Activated CD8-positive, alpha-beta memory T cell treated with anti-CD3 and anti-CD28 coated beads for 4 hours (primary cell): ENCODE measurements at regions not wholly inside any gene's neighbourhood (a gene's known extent, or its start where the extent isn't known, plus 50 kb on each side); places are given as distances from the start of the nearest gene placed in this dataset.
"Not testable (repeated sequence)": the region's sequence is repeated elsewhere in the genome, so short reads cannot be mapped to it uniquely, and the experiment has no call there.

Experiments
- DNase-seq, 2 donors: peaks; one replicate each; pipeline ENCODE4 v3.0.0-alpha.2; 2020; ENCODE audit warnings: low read depth in 2 of 2

DNA sequence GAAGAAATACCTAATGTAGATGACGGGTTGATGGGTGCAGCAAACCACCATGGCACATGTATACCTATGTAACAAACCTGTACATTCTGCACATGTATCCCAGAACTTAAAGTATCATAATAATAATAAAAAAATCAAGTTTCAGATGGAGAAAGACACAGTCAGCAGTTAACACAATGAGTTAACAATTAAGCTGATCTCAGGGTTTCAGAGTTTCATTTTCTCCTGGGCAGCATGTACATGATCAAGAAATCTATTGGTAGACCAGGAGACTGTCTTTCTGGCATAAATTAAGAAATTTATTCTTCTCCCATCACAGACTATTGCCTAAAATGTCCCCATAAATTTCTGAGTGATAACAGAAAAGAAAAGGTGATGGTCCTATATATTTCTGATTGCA is 155.3 kb downstream of the RAD51AP2 start:
- DNase-seq, result no peak

DNA sequence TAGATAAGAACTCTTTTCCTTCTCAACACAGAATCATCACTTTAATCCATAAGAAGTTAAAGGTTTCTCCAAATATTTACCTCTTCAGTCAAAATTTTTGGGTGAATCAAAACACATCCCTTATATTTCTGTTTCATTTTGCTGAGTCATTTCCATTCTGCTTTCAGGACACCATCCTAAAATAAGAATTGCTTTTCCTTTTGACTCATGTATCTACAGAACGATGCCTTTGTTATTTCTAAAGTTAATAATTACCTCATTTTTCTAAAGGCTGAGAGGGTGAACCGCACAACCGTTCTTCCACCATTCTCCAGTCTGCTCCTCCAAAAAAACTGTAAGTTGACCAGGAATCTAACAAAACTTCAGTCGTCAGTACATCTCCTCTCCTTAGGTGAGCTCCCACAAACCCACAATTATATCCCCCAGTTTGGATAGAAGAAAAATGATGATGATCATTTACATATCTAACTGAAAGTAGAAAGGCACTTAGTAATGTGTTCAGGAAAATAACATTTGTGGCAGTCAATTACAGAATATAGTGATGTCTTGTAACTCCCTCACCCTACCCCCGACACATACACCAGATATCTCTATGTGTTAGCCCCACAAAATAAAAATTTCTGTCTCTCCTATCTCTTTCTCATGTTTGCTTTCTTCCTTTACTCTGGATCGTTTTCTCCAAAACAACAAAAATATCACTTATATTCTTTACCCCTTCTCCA is 162.5 kb downstream of the RAD51AP2 start:
- no peak for DNase-seq

DNA sequence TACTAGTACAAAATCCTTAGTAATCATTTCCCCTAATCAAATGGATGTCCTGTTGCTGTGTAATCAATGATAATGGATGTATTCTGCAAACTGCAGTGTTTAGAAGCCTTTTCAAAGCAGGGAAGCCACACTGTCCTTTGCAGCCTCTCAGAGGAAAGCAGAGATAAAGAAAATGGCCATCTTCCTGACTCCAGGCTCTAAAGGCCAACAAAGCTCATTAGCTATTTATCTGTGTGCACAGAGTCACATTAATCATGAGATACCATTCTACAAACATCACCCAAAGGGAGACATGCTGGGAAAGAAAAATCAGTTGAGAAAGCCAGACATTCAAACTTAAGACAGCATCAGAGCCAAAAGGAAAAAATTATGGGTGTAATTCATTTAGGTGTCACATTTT is 165.0 kb downstream of the RAD51AP2 start:
- DNase-seq, result no peak

DNA sequence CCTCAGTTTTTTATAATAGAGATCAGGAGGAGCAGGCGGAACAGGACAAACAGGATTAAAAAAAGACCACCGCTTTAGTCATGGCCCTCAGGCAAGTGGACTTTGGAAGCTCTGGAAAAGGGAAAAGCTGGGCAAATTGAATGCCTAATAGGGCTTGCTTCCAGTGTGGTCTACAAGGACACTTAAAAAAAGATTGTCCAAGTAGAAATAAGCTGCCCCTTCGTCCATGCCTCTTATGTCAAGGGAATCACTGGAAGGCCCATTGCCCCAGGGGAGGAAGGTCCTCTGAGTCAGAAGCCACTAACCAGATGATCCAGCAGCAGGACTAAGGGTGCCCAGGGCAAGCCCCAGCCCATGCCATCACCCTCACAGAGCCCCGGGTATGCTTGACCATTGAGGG is 175.5 kb downstream of the RAD51AP2 start:
- not testable (repeated sequence) for DNase-seq

DNA sequence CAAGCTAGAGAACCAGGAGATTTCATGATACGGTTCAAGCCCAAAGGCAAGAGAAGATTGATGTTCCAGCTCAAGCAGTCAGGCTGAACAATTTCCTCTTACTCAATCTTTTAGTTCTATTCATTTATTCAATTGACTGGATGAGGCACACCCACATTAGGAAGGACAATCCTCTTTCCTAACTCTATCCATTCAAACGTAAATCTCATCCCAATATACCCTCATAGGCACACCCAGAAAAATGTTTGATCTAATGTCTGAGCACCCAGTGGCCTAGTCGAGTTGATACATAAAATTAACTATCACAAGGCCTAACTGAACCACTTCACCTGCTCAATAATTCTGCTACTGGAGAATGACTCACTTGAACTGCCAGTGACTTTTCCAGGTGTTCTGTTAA is 180.7 kb downstream of the RAD51AP2 start:
- no peak for DNase-seq

DNA sequence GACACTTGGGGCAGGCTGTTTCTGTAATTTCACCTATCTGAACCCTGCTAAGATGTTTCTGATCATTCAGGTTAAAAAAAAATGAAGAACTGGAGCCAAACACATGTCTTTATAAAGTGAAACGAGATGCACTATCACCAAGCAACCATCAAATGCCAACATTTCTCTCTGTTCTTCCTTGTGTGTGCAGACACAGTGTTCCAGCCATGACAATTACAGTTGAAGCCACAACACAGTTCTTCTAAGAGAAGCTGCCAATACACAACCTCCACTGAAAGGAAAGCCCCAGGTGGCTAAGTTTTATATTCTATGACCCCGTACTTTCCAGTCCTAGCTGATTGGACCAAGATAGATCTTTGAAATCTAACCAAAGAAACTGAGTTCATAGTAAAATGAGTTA is 181.8 kb downstream of the RAD51AP2 start:
- DNase-seq, result no peak

DNA sequence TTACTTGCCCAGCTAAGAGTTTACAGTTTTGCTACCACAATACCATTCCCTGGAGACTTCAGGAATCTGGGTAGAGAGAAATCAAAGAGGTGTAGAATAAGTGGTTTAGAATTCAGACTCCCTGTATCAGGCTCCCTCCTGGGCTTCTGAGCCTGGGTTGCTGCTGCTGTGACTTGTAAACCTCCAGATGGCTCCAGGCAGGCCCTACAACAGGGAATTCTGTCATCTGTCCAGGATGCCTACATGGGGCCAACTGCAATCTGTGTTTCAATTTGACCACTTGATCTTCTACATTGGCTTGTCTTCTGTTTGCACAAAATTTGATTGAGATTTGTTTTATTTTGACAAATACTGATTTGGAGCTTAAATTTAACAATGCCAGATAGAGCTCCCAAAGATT is 183.9 kb downstream of the RAD51AP2 start:
- no peak for DNase-seq

DNA sequence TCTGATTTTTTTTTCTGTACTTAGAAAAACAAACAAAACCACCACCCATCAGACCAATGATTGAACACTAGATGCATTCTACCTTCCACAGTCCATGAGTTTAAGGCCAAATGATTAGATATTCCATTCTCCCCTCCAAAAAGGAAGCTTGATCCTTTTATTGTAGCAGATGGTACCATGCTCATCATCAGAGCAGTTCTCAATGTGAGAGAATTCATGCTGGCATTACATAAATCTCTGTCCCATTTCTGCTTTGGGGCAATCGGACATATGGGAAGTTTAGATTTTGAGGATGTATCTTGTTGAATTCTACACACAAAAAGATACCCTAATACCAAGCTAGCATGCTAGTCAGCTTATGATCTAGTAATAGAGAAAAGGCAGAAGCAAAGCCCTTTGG is 186.6 kb downstream of the RAD51AP2 start:
- no peak for DNase-seq

DNA sequence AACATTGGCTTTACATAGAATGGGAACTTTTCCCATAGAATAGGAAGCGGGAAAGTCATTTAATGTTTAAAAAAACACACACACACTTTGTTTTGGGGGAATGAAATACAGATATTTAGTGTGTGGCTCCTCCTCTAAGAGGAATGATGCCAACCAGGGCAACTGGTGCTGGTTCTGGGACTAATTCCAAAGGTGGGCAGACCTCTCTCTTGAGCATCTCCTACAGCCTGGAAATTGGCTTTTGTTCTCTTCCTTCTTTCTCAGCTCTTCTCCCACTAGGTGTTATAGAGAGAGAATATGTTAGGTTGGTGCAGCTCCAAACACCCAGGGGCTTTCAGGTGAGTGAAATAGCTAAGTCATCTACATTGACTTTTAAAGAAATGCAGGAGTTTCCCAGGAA is 190.1 kb downstream of the RAD51AP2 start:
- DNase-seq, result no peak

DNA sequence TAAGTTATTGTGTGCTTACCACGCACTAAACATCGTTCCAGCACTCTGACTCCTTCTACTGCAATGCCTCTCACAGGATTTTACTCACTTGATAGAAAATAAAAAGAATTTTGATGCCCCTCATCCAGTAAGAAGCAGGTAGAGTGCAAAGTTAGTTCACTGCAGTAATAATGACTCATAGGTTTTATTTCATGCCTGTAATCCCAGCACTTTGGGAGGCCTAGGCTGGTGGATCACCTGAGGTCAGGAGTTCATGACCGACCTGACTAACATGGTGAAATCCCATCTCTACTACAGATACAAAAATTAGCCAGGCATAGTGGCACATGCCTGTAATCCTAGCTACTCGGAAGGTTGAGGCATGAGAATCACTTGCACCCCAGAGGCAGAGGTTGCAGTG is 190.6 kb downstream of the RAD51AP2 start:
- no peak for DNase-seq

DNA sequence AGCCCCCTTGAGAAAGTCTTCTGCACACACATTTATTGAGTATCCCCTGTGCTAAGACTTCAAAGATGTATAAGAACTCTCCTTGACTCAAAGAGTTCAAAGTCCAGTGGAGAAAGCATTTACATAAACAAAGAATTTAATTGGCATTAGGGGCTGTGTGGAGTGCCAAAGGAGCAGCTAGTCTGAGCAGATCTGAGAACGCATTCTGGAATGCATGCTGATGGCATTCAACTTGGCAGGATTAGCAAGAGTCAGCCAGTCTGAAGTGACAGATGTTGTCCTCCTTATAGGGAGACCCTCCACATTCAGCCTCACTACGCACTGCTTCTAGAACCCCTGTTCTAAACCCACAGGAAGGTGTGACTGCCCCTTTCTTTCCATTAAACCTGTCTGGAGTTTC is 191.5 kb downstream of the RAD51AP2 start:
- no peak for DNase-seq

DNA sequence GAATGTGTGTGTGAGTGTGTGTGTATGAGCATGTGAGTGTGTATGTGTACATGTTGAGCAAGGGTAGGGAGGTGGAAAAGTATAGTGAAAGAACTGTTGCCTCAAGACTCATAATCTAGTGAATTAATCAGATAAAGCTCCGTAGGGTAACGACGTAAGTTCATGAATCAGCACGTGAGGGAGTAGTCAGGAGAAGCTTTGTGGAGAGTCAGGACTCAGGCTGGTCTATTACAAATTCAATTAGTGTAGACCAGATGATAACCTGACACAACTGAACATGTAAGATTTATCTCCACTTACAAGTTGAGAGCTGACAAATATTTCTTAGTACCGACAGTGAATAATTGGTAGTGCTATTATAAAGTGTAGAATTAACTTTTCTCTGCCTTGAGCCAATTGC is 194.5 kb downstream of the RAD51AP2 start:
- DNase-seq, result no peak

DNA sequence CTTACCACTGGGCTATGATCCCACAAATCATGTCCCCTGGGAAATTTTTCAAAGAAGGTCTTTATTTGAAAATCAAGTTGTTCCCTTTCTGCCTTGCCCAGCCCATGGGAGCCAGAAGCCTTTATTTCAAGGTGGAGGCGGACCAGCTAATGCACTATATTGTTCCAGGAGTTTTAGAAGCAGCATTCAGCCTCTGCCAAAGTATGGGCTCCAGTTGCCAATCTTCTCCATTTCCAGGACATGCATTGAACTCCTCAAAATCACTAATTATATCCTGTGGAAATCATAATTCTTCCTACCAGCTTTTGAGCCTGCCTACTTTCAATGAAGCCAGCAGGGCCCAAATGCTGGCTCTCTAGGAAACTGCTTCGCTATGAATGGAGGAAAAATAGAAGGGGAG is 195.8 kb downstream of the RAD51AP2 start:
- DNase-seq, result no peak

DNA sequence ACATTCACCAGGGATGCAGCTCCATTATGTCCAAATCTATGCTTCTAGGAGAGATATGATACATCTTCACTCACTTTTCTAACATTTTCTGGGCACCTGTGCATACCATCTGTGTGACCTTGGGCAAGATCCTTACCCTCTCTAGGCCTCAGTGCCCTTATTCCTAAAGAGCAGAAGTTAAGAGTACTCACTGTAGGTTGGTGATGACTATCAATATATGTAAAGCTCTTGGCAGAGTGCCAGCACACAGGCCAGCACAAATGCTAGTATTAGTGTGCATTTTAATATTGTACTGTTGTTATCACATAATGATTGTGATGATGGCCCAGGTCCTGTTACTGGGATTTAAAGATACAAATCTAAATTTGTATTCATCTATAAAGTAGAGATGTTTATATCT is 199.2 kb downstream of the RAD51AP2 start:
- no peak for DNase-seq

DNA sequence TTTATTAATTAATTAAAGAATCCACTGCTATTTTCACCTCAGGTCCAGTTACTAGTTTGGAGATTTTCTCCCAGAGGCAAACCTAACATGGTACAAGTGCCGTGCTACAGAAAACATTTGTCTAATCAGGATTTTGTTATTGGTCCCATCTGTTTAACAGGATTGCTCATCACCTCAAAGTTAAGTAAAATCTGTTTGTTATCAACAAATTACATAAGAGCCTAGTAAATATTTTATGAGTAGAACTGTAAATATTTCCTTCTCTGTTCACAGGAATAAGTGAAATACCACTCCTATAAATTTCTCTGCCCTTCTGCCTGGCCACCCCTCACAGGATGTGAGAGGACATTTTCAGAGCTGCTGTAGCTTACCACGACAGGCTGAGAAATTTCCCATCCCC is 200.2 kb downstream of the RAD51AP2 start:
- DNase-seq, result no peak

DNA sequence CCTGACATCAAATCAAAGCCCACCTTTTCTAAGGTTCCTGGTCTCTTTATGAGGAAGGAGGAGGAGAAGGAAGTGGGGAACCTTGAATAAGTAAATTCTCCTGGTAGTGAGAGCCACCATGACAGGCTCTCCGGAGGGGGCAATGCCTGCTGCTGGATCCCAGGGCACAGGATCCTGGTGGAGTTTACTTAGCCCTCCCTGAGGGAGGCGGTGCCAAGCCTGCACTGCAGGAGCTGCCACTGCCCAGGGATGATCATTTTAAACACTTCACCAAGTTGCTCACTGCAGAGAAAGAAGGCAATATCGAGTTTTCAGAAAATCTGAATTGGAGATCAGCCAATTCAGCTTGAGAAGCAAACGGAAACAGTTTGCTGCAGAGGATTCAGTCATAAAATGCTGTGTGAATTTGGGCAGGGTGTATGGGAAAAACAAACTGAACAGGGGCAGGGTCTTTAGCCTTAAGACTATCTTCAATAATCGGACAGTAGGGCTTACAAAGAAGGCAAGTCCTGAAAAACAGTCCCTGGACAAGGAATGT is 200.7 kb downstream of the RAD51AP2 start:
- no peak for DNase-seq

DNA sequence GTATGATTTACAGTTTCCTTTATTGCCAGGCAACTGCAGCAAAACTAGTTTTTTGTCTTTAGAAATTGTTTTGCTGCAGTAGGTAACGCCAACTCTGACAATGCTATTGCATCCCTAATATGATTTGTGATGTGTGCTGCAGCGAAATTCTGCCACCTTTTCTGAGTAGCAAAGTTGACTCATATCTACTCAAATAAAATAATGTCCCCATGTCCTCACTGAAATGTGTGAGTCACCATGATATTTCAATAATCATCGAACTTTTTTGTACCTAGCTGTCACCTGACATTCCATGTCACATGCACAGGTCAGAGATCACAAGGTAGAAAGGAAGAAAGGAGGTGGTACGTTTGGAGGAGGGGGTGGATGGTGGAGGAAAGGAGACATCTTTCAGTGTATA is 205.0 kb downstream of the RAD51AP2 start:
- no peak for DNase-seq

DNA sequence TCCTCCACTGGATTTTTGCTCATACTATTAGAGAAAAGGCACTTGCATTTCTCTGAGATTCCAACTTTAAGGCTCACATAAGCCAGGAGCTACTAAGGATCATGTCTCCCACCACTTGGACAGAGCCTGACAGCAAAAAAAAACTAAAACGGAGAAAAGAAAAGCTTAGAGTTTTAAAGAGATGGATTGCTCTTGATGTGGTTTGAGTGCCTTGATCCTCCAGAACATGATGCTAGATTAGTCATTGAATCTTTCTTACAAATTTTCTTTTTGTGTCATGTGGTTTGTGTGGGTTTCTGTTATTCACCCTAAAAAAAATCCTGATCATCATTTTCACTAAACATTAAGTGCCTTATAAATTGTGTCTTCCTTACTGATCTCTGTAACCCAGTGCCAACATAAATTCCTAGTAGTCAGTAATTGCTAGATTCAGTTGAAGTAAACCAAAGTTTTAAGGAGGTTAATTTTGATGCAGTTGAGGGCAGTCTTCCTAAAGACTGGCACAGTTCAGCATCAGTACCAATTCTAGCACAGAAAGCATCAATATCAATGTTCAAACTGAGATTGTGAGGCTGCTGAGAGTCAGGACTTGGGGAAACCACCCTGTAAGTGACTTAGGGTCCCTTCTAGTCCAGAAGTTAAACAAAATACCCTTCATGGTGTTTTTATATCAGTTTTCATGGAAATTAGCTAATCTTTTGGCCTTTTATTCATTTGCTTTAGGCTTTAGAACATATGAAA is 206.3 kb downstream of the RAD51AP2 start:
- no peak for DNase-seq

DNA sequence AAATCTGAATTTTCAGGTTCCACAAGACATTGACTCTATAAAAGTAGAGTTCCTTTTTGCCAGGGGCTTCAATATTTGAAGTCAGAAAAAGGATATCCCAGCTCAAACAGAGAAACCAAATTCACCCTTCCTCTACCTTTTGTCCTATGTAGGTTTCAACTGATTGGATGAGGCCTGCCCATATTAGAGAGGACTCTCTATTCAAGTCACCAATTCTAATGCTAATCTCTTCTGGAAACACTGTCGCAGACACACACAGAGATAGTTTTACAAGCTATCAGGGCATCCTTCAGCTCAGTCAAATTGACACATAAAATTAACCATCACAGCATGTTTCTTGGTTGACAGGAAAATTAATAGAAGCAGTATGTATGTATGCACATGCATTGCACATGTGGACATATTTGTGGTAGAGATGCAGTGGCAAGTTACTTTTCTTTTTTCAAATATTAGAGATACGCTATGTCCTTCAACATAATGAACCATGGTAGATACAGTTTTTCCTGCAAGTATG is 207.1 kb downstream of the RAD51AP2 start:
- DNase-seq, result no peak

DNA sequence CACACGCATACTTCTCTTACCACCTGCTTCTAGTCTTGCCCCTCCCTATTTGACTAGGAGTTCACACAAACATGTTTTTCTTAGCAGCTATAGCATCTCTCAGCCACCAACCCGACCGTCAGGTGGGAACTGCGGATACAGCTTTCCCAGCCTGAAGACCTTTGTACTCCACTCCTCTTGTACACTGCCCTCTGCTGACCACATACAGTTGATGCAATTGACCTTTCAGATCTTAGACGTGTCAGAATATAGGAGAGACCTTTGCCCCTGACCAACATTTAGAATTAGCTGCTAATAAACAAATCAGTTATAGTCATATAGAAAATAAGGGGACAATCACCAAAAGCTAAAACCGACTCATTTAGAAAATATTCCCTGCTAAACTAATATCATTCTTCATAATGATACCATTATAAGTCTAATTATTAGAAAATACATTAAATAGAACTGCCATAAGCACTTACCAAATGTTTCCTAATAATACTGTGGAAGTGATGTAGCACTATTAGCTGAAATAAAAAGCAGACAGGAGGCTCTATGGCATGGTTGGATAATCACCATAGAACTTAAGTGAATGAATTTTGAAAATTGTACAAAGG is 208.4 kb downstream of the RAD51AP2 start:
- no peak for DNase-seq

DNA sequence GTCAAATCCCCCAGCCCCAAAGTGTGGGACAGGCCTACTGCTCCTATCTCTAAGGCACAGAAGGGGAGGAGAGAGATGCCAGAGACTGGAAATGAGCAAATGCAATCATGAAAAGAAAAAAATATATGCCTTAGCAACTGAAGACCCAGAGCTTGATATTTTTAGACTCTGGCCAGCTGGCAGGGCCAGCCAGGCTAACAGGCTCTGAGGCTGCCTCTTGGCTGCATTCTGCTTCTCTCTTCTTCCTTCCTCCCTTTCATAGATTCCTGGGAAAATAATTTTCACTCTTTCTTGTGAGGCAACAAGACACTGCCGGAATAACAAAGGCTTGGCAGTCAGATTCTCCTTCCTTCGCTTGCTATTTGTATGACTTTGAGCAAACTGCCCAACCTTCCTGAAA is 209.1 kb downstream of the RAD51AP2 start:
- DNase-seq, result no peak

DNA sequence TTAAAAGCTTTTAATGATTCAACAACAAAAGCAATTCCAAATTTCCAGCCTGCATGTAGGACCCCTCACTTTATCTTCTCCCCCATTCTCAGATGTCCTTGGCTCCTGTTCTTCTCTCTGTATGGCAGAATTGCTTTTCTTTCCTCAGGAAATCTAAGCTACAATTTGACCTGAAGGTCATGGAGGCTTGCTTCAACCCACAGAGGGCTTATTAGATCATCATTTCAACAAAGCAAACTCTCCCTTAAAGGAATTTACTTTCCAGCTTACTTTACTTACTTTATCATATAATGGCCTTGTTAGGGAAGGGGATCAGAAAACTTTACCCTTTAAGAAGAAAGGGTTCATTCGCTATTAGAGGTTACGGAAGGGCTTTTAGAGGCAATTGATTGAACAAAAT is 211.5 kb downstream of the RAD51AP2 start:
- DNase-seq, result no peak

DNA sequence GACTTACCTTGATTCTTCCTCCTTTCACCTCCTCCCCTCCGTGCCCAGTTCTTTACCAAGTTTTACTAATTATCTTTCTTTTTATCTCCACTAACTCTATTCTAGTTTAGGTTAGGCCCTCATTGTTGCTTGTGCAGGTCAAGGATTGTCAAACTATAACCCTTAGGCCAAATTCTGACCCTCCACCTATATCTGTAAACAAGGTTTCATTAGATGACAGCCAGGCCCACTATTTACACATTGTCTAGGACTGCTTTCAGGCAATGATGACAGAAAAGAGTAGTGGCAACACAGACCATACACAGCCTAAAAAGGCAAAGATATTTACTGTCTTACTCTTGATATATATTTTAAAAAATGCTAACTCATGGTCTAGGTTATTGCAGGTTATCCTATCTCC is 212.0 kb downstream of the RAD51AP2 start:
- DNase-seq, result no peak
